GM23338 (cell line): ENCODE measurements at regions not wholly inside any gene's neighbourhood (a gene's known extent, or its start where the extent isn't known, plus 50 kb on each side); places are given as distances from the start of the nearest gene placed in this dataset.

ENCODE experiments used
- ATAC-seq: fragments of 200-7000 bp; cut with Tn5 transposase; 3 replicates; pipeline ENCODE4 v1.9.1; 2020
- DNase-seq: peaks from one replicate; pipeline ENCODE4 v3.0.0-alpha.2; 2015; ENCODE audit warnings: low spot score
- H2AFZ ChIP-seq: fragments of 200-600 bp; sonication (generic); 2 replicates; pipeline ENCODE4 v1.8.0; 2016; ENCODE audit warnings: antibody characterized with exemption, mild to moderate bottlenecking, moderate library complexity
- H3F3A ChIP-seq: fragments of 200-600 bp; sonication (generic); replicated peaks from 2 replicates; pipeline ENCODE4 v1.8.0; 2017; ENCODE audit warnings: antibody characterized with exemption, mixed run types, low read depth
- H3K27ac ChIP-seq: fragments of 200-600 bp; sonication (generic); 2 replicates; pipeline ENCODE4 v1.6.1; 2016; ENCODE audit warnings: low read depth
- H3K27me3 ChIP-seq: fragments of 200-600 bp; sonication (generic); 2 replicates; pipeline ENCODE4 v1.8.0; 2016; ENCODE audit warnings: mild to moderate bottlenecking, mixed run types, moderate library complexity; ENCODE audit not compliant: insufficient read depth
- H3K36me3 ChIP-seq: fragments of 200-600 bp; sonication (generic); 2 replicates; pipeline ENCODE4 v1.8.0; 2016; ENCODE audit warnings: mild to moderate bottlenecking; ENCODE audit not compliant: insufficient read depth
- H3K4me1 ChIP-seq: fragments of 200-600 bp; sonication (generic); 2 replicates; pipeline ENCODE4 v1.8.0; 2016; ENCODE audit warnings: mild to moderate bottlenecking, moderate library complexity; ENCODE audit not compliant: insufficient read depth
- H3K4me2 ChIP-seq: fragments of 200-600 bp; sonication (generic); 2 replicates; pipeline ENCODE4 v1.7.1; 2017; ENCODE audit warnings: mixed run types
- H3K4me3 ChIP-seq: fragments of 200-600 bp; sonication (generic); 2 replicates; pipeline ENCODE4 v1.6.1; 2016; ENCODE audit warnings: mixed run types
- H3K79me2 ChIP-seq: fragments of 200-600 bp; sonication (generic); replicated peaks from 2 replicates; pipeline ENCODE4 v1.8.0; 2017; ENCODE audit warnings: mild to moderate bottlenecking; ENCODE audit not compliant: insufficient read depth
- H3K9me2 ChIP-seq: fragments of 200-600 bp; sonication (generic); 2 replicates; pipeline ENCODE4 v1.8.0; 2017; ENCODE audit not compliant: insufficient read depth
- H4K20me1 ChIP-seq: fragments of 200-600 bp; sonication (generic); replicated peaks from 2 replicates; pipeline ENCODE4 v1.8.0; 2017; ENCODE audit warnings: mild to moderate bottlenecking; ENCODE audit not compliant: insufficient read depth
- H3K27ac Mint-ChIP-seq: 2 replicates; pipeline ENCODE4 v1.8.0; 2020; ENCODE audit warnings: inconsistent platforms, mild to moderate bottlenecking, moderate library complexity, mixed read lengths
- H3K27me3 Mint-ChIP-seq: 3 replicates; pipeline ENCODE4 v1.8.0; 2022; ENCODE audit warnings: low read depth, mild to moderate bottlenecking, moderate library complexity, mixed read lengths, inconsistent platforms; ENCODE audit not compliant: insufficient read depth, poor library complexity
- H3K36me3 Mint-ChIP-seq: 3 replicates; pipeline ENCODE4 v1.8.0; 2021; ENCODE audit warnings: low read depth, mild to moderate bottlenecking, inconsistent platforms, moderate library complexity, mixed read lengths
- H3K4me1 Mint-ChIP-seq: 3 replicates; pipeline ENCODE4 v1.8.0; 2020; ENCODE audit warnings: mild to moderate bottlenecking, inconsistent platforms, mixed read lengths
- H3K4me3 Mint-ChIP-seq: 3 replicates; pipeline ENCODE4 v1.8.0; 2021; ENCODE audit warnings: moderate library complexity, mild to moderate bottlenecking, inconsistent platforms, mixed read lengths
- H3K9me3 Mint-ChIP-seq: 3 replicates; pipeline ENCODE4 v1.8.0; 2020; ENCODE audit warnings: moderate library complexity, mild to moderate bottlenecking, inconsistent platforms, mixed read lengths
- CREB1 ChIP-seq: fragments of 250-450 bp; sonication (Bioruptor Pico); IDR thresholded peaks from 2 replicates; pipeline ENCODE4 v1.5.0; 2020; ENCODE audit warnings: low read depth, mild to moderate bottlenecking, moderate library complexity
- CTCF ChIP-seq, 2 experiments: fragments of 200-600 bp in 1 of 2; sonication (generic) in 1 of 2; conservative IDR thresholded peaks; 2 replicates each; pipeline versions ENCODE4 v1.5.1 to v1.6.1; 2016 to 2017; ENCODE audit warnings: antibody characterized with exemption in 2 of 2, low read depth in 2 of 2, mild to moderate bottlenecking in 2 of 2, moderate library complexity in 1 of 2
- JUNB ChIP-seq: IDR thresholded peaks from one replicate; pipeline ENCODE4 v1.6.1; 2016; ENCODE audit warnings: antibody characterized with exemption; ENCODE audit not compliant: unreplicated experiment
- POLR2AphosphoS5 ChIP-seq: IDR thresholded peaks from 2 replicates; pipeline ENCODE4 v1.6.1; 2016; ENCODE audit warnings: antibody characterized with exemption, low read depth
- REST ChIP-seq: IDR thresholded peaks from one replicate; pipeline ENCODE4 v1.6.1; 2018; ENCODE audit warnings: antibody characterized with exemption; ENCODE audit not compliant: unreplicated experiment
- STAT1 ChIP-seq: IDR thresholded peaks from one replicate; pipeline ENCODE4 v1.6.1; 2016; ENCODE audit warnings: antibody characterized with exemption; ENCODE audit not compliant: unreplicated experiment
- ZNF114 ChIP-seq: fragments of 250-450 bp; sonication (Bioruptor Pico); IDR thresholded peaks from 2 replicates; pipeline ENCODE4 v1.5.0; 2020; ENCODE audit warnings: mild to moderate bottlenecking, moderate library complexity
- ZNF331 ChIP-seq: fragments of 250-450 bp; sonication (Bioruptor Pico); IDR thresholded peaks from 2 replicates; pipeline ENCODE4 v1.5.0; 2020; ENCODE audit warnings: low read depth, mild to moderate bottlenecking, moderate library complexity
- ZNF462 ChIP-seq: fragments of 250-450 bp; sonication (Bioruptor Pico); IDR thresholded peaks from 2 replicates; pipeline ENCODE4 v1.5.0; 2020; ENCODE audit warnings: mild to moderate bottlenecking, moderate library complexity

- no peak for TF ChIP-seq REST
- TF ChIP-seq JUNB: no peak
- TF ChIP-seq POLR2AphosphoS5: no peak
- TF ChIP-seq ZNF114 (CRISPR knock-in tag): no peak
Measured at GRCh38 chr11:134606251-134606650, 194.2 kb upstream of the B3GAT1 start (continued).

- DNase-seq: no peak
- H3K36me3 ChIP-seq: no peaks in the 10 kb centered on the region
- H3K27me3 ChIP-seq: no peaks in the 10 kb centered on the region
- no peak overlapping the region for H3K4me3 Mint-ChIP-seq
- H3K4me1 ChIP-seq: no peaks in the 10 kb centered on the region
- no peak overlapping the region for H3K4me2 ChIP-seq
- ATAC-seq: no peak
- H4K20me1 ChIP-seq: no peaks in the 10 kb centered on the region
- H3F3A ChIP-seq: no peaks in the 10 kb centered on the region
- H3K36me3 Mint-ChIP-seq: no peaks in the 10 kb centered on the region
- H2AFZ ChIP-seq: no peak overlapping the region
- H3K4me3 ChIP-seq: no peak overlapping the region
- peaks cover 6% of the 10 kb centered on the region for H3K27me3 Mint-ChIP-seq
- no peak overlapping the region for H3K27ac Mint-ChIP-seq
- H3K27ac ChIP-seq: no peak overlapping the region
- no peaks in the 10 kb centered on the region for H3K9me2 ChIP-seq
- H3K79me2 ChIP-seq: no peaks in the 10 kb centered on the region
- peaks cover 9% of the 10 kb centered on the region; the same call in 2 of the 3 replicates for H3K4me1 Mint-ChIP-seq
- H3K9me3 Mint-ChIP-seq: 0 out of 3 replicates have a peak, but pooled peaks cover 3% of the 10 kb centered on the region
- TF ChIP-seq STAT1 (no peak), POLR2AphosphoS5 (no peak), CREB1 (CRISPR knock-in tag) (no peak), ZNF462 (CRISPR knock-in tag) (no peak), JUNB (no peak), CTCF (conservative IDR thresholded peaks at IDR 0.05; ENCODE audit: low read depth in 2 of 2) (no peak), REST (no peak), ZNF331 (no peak), ZNF114 (CRISPR knock-in tag) (no peak)
Measured at GRCh38 chr11:134604886-134605285, 192.8 kb upstream of the B3GAT1 start.
